GM19351 (cell line): ENCODE measurements at regions not wholly inside any gene's neighbourhood (a gene's known extent, or its start where the extent isn't known, plus 50 kb on each side); places are given as distances from the start of the nearest gene placed in this dataset.

ENCODE experiments used
- ATAC-seq: cut with Tn5 transposase; IDR thresholded peaks from one replicate; pipeline ENCODE4 v1.9.1; 2021; ENCODE audit warnings: mild to moderate bottlenecking, moderate library complexity; ENCODE audit not compliant: unreplicated experiment

- ATAC-seq, result no peak
These were observed 265.2 kb upstream of the BOD1L1 start for GRCh38 chr4:13892739-13893105.

- no peak for ATAC-seq
These were observed 265.7 kb upstream of the BOD1L1 start for GRCh38 chr4:13893211-13893610.

- ATAC-seq, result no peak
These were observed 266.5 kb upstream of the BOD1L1 start for GRCh38 chr4:13893987-13894386.

- ATAC-seq, result no peak
These were observed 273.3 kb upstream of the BOD1L1 start for GRCh38 chr4:13900780-13901179.

GRCh38 chr4:13902146-13902545 lies 274.6 kb upstream of the BOD1L1 start:
- ATAC-seq, result no peak

- no peak for ATAC-seq
These were observed 275.5 kb upstream of the BOD1L1 start for GRCh38 chr4:13903061-13903460.

GRCh38 chr4:13903901-13904300 lies 276.4 kb upstream of the BOD1L1 start:
- ATAC-seq, result no peak

- no peak for ATAC-seq
These were observed 278.0 kb upstream of the BOD1L1 start for GRCh38 chr4:13905543-13905942.

- ATAC-seq, result no peak
These were observed 279.2 kb upstream of the BOD1L1 start for GRCh38 chr4:13906727-13907126.

GRCh38 chr4:13907255-13907751 lies 279.8 kb upstream of the BOD1L1 start:
- peak; percentile 55 for ATAC-seq

- no peak for ATAC-seq
These were observed 280.9 kb upstream of the BOD1L1 start for GRCh38 chr4:13908455-13908854.

GRCh38 chr4:13910556-13910955 lies 283.0 kb upstream of the BOD1L1 start:
- no peak for ATAC-seq

- no peak for ATAC-seq
These were observed 283.7 kb upstream of the BOD1L1 start for GRCh38 chr4:13911256-13911655.

GRCh38 chr4:13912436-13912925 lies 285.0 kb upstream of the BOD1L1 start:
- no peak for ATAC-seq

- no peak for ATAC-seq
These were observed 285.4 kb upstream of the BOD1L1 start for GRCh38 chr4:13912966-13913365.

- no peak for ATAC-seq
These were observed 289.5 kb upstream of the BOD1L1 start for GRCh38 chr4:13917015-13917414.

- ATAC-seq, result no peak
These were observed 290.6 kb upstream of the BOD1L1 start for GRCh38 chr4:13918110-13918509.

GRCh38 chr4:13918991-13919441 lies 291.5 kb upstream of the BOD1L1 start:
- no peak for ATAC-seq

- ATAC-seq, result no peak
These were observed 292.8 kb upstream of the BOD1L1 start for GRCh38 chr4:13920111-13920875.

GRCh38 chr4:13920901-13921300 lies 293.4 kb upstream of the BOD1L1 start:
- no peak for ATAC-seq

GRCh38 chr4:13921805-13922204 lies 294.3 kb upstream of the BOD1L1 start:
- ATAC-seq, result no peak

- ATAC-seq, result no peak
These were observed 294.9 kb upstream of the BOD1L1 start for GRCh38 chr4:13922459-13922858.
